K562 (cell line): ENCODE measurements at regions not wholly inside any gene's neighbourhood (a gene's known extent, or its start where the extent isn't known, plus 50 kb on each side); places are given as distances from the start of the nearest gene placed in this dataset.

Experiments used
- ATAC-seq: fragments of 200-7000 bp; cut with Tn5 transposase; 3 replicates; pipeline ENCODE4 v1.9.1; 2020; ENCODE audit warnings: moderate library complexity
- BruUV-seq: library from RNA; stranded (reverse); fragments of 400-500 nt; replicated peaks from 2 replicates; lab custom pipeline; 2021; lab: Mats Ljungman, UMichigan
- CTCF ChIA-PET: fragments of 300-600 bp; formaldehyde crosslinking; extraction: SDS; loops from one replicate; lab custom pipeline; 2021; ENCODE audit warnings: low intra/inter-chr PET ratio; lab: Yijun Ruan, JAX
- POLR2A ChIA-PET: fragments of 300-600, 350-650 bp; sonication (Branson Sonifier 250); formaldehyde crosslinking; extraction: SDS; loops from one replicate; lab custom pipeline; 2021; ENCODE audit warnings: antibody characterized with exemption, inconsistent platforms; lab: Yijun Ruan, JAX
- DNase-seq, 4 experiments: peaks; one replicate each; pipeline versions ENCODE4 v3.0.0 to v3.0.0-alpha.2; 2011 to 2018; ENCODE audit warnings: low spot score in 3 of 4, mixed read lengths in 3 of 4; ENCODE audit errors: extremely low read depth in 1 of 4
- FAIRE-seq: peaks from 2 replicates; lab custom pipeline; 2011; peaks lifted over from hg19 to GRCh38; lab: Jason Lieb, UNC
- H2AFZ ChIP-seq: 2 replicates; pipeline ENCODE4 v1.6.0; 2011; ENCODE audit warnings: low read depth, low read length, control low read depth, inconsistent platforms
- H3K27ac ChIP-seq: fragments of 200-600 bp; 3 replicates; pipeline ENCODE4 v1.8.0; 2011; ENCODE audit warnings: low read depth, mild to moderate bottlenecking, control low read depth, inconsistent platforms, low read length, moderate library complexity, mixed read lengths; ENCODE audit errors: extremely low read depth
- H3K27me3 ChIP-seq, 2 experiments: fragments of 300-600 bp in 1 of 2; 2 replicates in 1 of 2; 3 replicates in 1 of 2; pipeline versions ENCODE4 v1.6.0 to v1.8.0; 2011; ENCODE audit warnings: inconsistent platforms in 2 of 2, low read length in 2 of 2, mild to moderate bottlenecking in 1 of 2, mixed read lengths in 1 of 2, moderate library complexity in 1 of 2; ENCODE audit not compliant: control insufficient read depth in 2 of 2, insufficient read depth in 2 of 2
- H3K36me3 ChIP-seq: fragments of 300-600 bp; 3 replicates; pipeline ENCODE4 v1.8.0; 2011; ENCODE audit warnings: mild to moderate bottlenecking, low read length, inconsistent platforms; ENCODE audit not compliant: control insufficient read depth, insufficient read depth
- H3K4me1 ChIP-seq, 2 experiments: fragments of 200-600 bp in 1 of 2; replicated peaks in 1 of 2; 2 replicates in 1 of 2; 3 replicates in 1 of 2; pipeline versions ENCODE4 v1.5.1 to v1.8.0; 2011; ENCODE audit warnings: inconsistent platforms in 2 of 2, low read length in 2 of 2, mild to moderate bottlenecking in 1 of 2, mixed read lengths in 1 of 2, moderate library complexity in 1 of 2; ENCODE audit not compliant: control insufficient read depth in 2 of 2, insufficient read depth in 2 of 2
- H3K4me2 ChIP-seq: 2 replicates; pipeline ENCODE4 v1.6.1; 2011; ENCODE audit warnings: low read length, control low read depth, inconsistent platforms, mixed read lengths; ENCODE audit not compliant: insufficient read depth
- H3K4me3 ChIP-seq: fragments of 200-600 bp; sonication (generic), shearing (Covaris generic); 2 replicates; pipeline ENCODE4 v1.5.1; 2016; ENCODE audit warnings: control low read depth, inconsistent platforms
- H3K79me2 ChIP-seq: fragments of 200-600 bp; 3 replicates; pipeline ENCODE4 v1.8.0; 2011; ENCODE audit warnings: low read length, inconsistent platforms; ENCODE audit not compliant: control insufficient read depth, insufficient read depth
- H3K9ac ChIP-seq, 2 experiments: 2 replicates each; pipeline versions ENCODE4 v1.6.0 to v1.6.1; 2011; ENCODE audit warnings: low read depth in 2 of 2, low read length in 2 of 2, control low read depth in 1 of 2, inconsistent platforms in 1 of 2, mild to moderate bottlenecking in 1 of 2, mixed read lengths in 1 of 2; ENCODE audit not compliant: insufficient read depth in 1 of 2
- H3K9me1 ChIP-seq: one replicate; pipeline ENCODE4 v1.6.0; 2011; ENCODE audit warnings: inconsistent platforms, mild to moderate bottlenecking, low read length, moderate library complexity; ENCODE audit not compliant: control insufficient read depth, insufficient read depth
- H3K9me3 ChIP-seq: replicated peaks from 2 replicates; pipeline ENCODE4 v1.5.1; 2011; ENCODE audit warnings: low read depth, low read length, inconsistent platforms; ENCODE audit not compliant: control insufficient read depth, insufficient read depth
- H4K20me1 ChIP-seq: replicated peaks from 2 replicates; pipeline ENCODE4 v1.6.1; 2011; ENCODE audit warnings: low read length, inconsistent platforms, mixed read lengths; ENCODE audit not compliant: control insufficient read depth, insufficient read depth
- L3MBTL2 ChIP-seq: fragments of 450-650 bp; IDR thresholded peaks from 2 replicates; pipeline ENCODE4 v1.6.1; 2016; ENCODE audit warnings: mild to moderate bottlenecking, moderate library complexity
- LARP7 ChIP-seq: fragments of 450-650 bp; IDR thresholded peaks from 2 replicates; pipeline ENCODE4 v1.6.1; 2016
- PHB2 ChIP-seq: fragments of 450-650 bp; IDR thresholded peaks from 2 replicates; pipeline ENCODE4 v1.6.1; 2017; ENCODE audit warnings: low read depth
- ZBTB17 ChIP-seq: fragments of 450-650 bp; formaldehyde crosslinking; IDR thresholded peaks from 2 replicates; pipeline ENCODE4 v1.4.0; 2020; ENCODE audit warnings: mild to moderate bottlenecking
- ZFPM2 ChIP-seq: fragments of 250-450 bp; sonication (Bioruptor Pico); IDR thresholded peaks from 2 replicates; pipeline ENCODE4 v1.5.1; 2022; ENCODE audit warnings: mild to moderate bottlenecking
- ZNF695 ChIP-seq: fragments of 450-650 bp; formaldehyde crosslinking; IDR thresholded peaks from 2 replicates; pipeline ENCODE4 v1.4.0; 2020; ENCODE audit warnings: mild to moderate bottlenecking, moderate library complexity
- WGBS: fragments of 100-300 bp; shearing (Covaris generic); methylation state at CpG from one replicate; pipeline ENCODE4 v1.1.6; 2016; ENCODE audit warnings: low coverage, mixed read lengths; ENCODE audit not compliant: insufficient coverage; ENCODE audit errors: missing lambda C conversion rate; 5-methylcytosine and 5-hydroxymethylcytosine counted together
- in situ Hi-C: fragments of 300-500 bp; cut with MboI; formaldehyde crosslinking; loops from 4 replicates; pipeline ENCODE4 v1.15.0; 2018; ENCODE audit warnings: inconsistent platforms, mixed read lengths
- intact Hi-C: fragments of 100-400 bp; cut with micrococcal nuclease; formaldehyde crosslinking; loops from 2 replicates; pipeline ENCODE4 v1.14.2; 2022
- TF ChIP-seq, protein P1 (sequence below): fragments of 250-450 bp; sonication (Bioruptor Pico); IDR thresholded peaks from 2 replicates; pipeline ENCODE4 v1.8.0; 2021; ENCODE audit warnings: borderline replicate concordance, mild to moderate bottlenecking, moderate library complexity; ENCODE audit not compliant: poor library complexity, severe bottlenecking
- TF ChIP-seq, protein P2 (sequence below): fragments of 250-450 bp; sonication (Bioruptor Pico); IDR thresholded peaks from 2 replicates; pipeline ENCODE4 v1.4.0; 2020; ENCODE audit warnings: mild to moderate bottlenecking, moderate library complexity
- TF ChIP-seq, protein P3 (sequence below): fragments of 450-650 bp; IDR thresholded peaks from 2 replicates; pipeline ENCODE4 v1.6.1; 2016

DNA sequence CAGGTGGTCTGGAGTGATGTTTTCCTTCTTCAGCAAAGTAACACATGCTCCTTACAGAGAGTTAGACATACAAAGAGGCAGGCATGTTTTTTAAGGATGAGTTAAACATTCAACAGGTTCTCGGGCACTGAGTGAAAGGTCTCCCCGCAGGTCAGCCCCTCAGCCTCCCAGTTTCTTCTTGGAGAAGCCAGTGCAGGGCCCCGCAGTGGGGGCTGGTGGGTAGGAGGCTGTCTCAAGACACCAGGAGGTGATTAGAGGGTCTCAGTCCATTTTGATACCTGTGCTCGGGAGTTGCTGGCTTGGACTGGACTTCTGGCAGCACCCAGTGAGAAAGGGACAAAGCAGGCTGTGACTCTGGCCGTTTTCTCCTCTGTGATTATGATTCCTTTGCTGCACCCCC, 78.6 kb upstream of the ZNF479 start (continued):
- TF ChIP-seq, protein P1, sequence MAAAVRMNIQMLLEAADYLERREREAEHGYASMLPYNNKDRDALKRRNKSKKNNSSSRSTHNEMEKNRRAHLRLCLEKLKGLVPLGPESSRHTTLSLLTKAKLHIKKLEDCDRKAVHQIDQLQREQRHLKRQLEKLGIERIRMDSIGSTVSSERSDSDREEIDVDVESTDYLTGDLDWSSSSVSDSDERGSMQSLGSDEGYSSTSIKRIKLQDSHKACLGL (CRISPR knock-in tag): no peak
- TF ChIP-seq LARP7: no peak
- TF ChIP-seq, protein P2, sequence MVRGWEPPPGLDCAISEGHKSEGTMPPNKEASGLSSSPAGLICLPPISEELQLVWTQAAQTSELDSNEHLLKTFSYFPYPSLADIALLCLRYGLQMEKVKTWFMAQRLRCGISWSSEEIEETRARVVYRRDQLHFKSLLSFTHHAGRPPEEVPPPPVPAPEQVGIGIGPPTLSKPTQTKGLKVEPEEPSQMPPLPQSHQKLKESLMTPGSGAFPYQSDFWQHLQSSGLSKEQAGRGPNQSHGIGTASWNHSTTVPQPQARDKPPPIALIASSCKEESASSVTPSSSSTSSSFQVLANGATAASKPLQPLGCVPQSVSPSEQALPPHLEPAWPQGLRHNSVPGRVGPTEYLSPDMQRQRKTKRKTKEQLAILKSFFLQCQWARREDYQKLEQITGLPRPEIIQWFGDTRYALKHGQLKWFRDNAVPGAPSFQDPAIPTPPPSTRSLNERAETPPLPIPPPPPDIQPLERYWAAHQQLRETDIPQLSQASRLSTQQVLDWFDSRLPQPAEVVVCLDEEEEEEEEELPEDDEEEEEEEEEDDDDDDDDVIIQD (CRISPR knock-in tag): no peak
- TF ChIP-seq ZFPM2 (CRISPR knock-in tag): no peak
- TF ChIP-seq L3MBTL2: no peak
- no peak for TF ChIP-seq ZNF695

DNA sequence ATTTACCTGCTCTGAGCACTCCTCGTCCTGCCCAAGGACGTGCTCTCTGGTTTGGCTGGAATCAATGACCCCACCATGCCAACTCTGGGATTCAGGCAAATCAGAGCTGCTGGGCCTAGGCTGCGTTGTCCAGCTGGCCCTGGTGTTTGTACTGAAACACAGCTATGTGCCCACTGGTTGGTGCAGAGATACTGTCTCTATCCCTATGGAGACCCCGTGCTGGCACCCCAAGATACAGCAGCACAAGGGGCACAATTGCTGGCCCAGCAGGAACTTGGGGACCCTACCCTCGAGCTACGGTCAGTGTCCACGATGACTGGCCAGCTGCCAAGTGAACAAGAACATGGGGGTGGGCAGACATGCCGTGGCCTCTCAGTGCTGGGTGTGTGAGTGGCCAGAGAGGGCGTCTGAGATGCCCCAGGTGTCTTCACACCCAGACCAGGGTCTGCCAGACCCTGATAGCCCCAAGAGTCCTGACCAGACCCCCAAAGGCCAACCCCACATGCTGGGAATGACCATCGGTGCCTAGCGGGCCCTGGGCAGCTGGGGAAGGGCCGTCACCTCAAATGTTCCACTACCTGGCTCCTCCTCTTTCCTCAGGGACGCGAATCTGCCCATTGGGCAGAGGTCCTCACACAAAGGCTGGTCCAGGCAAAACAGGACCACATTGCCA, 79.3 kb upstream of the ZNF479 start:
- BruUV-seq: no TSS peak
- no peak overlapping the region for H3K9ac ChIP-seq
- H3K27ac ChIP-seq: no peak overlapping the region
- no peaks in the 10 kb centered on the region for H3K4me1 ChIP-seq
- ATAC-seq (no peak), DNase-seq (no peak), FAIRE-seq (no peak)
- H3K36me3 ChIP-seq: no peaks in the 10 kb centered on the region
- H3K9me3 ChIP-seq: no peaks in the 10 kb centered on the region
- in situ Hi-C loops (no loop called here), intact Hi-C loops (no loop called here)
- WGBS: 0% methylated on average over 14 of the region's 14 CpGs
- H2AFZ ChIP-seq: no peak overlapping the region
- H3K79me2 ChIP-seq: no peaks in the 10 kb centered on the region
- ChIA-PET POLR2A (no interaction called here), CTCF (no interaction called here)
- H3K4me3 ChIP-seq: no peak overlapping the region
- TF ChIP-seq, protein P3, sequence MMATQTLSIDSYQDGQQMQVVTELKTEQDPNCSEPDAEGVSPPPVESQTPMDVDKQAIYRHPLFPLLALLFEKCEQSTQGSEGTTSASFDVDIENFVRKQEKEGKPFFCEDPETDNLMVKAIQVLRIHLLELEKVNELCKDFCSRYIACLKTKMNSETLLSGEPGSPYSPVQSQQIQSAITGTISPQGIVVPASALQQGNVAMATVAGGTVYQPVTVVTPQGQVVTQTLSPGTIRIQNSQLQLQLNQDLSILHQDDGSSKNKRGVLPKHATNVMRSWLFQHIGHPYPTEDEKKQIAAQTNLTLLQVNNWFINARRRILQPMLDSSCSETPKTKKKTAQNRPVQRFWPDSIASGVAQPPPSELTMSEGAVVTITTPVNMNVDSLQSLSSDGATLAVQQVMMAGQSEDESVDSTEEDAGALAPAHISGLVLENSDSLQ: no peak
- no peak for TF ChIP-seq ZBTB17
- no peak for TF ChIP-seq PHB2
- no peak overlapping the region for H3K4me2 ChIP-seq
- no peaks in the 10 kb centered on the region for H3K9me1 ChIP-seq
- H4K20me1 ChIP-seq: no peaks in the 10 kb centered on the region
- no peaks in the 10 kb centered on the region for H3K27me3 ChIP-seq
